GM18517 (cell line): ENCODE measurements at regions not wholly inside any gene's neighbourhood (a gene's known extent, or its start where the extent isn't known, plus 50 kb on each side); places are given as distances from the start of the nearest gene placed in this dataset.

Experiments used
- ATAC-seq: cut with Tn5 transposase; IDR thresholded peaks from one replicate; pipeline ENCODE4 v1.9.1; 2021; ENCODE audit warnings: mild to moderate bottlenecking, moderate library complexity; ENCODE audit not compliant: unreplicated experiment

DNA sequence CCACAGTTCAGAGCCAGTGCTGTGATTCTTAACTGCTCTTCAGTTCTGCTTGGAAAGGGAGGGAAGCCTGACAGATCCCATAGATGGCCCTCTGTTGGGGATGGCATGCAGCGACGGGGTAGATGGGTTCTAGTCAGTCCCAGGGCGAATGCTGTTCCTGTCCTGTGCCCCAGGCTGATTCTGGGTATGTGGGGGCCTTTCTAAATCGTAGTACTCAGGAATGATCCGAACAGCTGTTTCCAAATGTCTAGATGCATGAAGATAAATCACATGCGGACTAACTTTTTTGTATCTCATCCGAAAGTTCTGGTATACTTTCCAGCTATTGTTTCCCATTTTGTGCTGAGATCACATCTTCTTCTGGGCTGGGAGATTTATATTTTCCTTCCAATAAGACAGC is 186.0 kb upstream of the MKI67 start:
- ATAC-seq, result no peak

DNA sequence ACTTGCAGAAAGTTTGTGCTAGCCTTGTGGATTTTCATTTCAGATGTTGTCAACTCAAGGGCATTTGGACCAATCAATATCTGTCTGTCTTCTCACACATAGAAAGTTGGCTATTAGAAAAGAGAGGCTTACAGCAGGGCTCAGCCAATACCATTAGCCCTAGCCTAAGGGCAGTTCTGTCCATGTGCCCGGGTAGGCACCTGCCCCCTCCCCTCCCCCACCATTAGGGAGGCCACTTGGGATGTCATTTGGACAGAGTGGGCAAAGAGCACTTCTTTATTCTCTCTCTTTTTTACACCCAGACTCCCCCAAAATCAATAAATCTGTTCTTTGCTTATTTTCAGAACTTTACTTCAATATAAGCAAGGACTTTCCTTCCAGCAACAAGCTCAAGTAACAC is 188.5 kb upstream of the MKI67 start:
- no peak for ATAC-seq

DNA sequence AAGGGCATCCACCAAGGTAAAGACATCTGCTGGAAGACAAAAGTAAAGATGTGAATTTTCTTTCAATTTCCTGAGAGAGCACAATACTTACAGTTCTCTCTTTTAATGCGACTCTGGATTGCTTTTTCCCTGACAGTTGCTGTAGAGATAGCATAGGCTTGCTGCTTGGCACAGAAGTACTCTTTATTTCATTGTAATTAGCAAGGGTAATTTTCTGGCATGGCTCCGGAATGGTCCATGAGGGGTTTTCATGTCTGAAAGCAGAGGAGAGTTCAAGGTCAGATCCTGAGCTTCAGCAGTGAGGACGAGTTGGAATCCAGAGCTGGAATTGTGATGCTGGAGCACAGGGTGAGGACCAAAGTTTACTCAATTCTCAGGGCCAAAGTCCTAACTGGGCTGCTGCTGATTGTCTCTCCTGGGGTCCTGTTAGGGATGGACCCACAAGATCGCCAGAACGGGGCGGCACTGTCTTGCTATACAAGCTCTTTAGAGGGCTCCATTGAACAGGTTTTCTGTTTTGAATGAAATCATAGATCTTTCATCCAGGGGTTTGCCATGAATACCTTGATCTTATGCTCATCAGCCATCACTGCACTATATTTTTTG is 190.0 kb upstream of the MKI67 start:
- no peak for ATAC-seq

DNA sequence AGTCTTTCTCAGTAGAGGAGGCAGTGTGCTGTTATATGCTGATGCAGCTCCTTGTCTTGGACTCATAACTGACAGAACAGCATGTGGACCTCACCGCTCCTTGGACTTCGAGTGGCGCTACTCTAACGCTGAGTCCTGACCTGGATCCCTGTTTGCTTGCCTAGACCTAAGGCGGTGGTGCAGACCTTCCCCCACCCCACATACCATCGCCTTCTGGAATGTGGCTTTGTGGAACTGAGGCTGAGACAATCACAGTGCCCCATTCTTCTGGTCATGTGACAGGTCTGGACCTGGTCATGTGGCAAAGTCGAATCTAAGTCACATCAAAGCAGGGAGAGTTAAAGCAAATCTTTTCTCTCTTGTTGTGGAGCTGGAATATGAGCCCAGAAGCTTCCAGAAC is 190.7 kb upstream of the MKI67 start:
- ATAC-seq, result no peak

DNA sequence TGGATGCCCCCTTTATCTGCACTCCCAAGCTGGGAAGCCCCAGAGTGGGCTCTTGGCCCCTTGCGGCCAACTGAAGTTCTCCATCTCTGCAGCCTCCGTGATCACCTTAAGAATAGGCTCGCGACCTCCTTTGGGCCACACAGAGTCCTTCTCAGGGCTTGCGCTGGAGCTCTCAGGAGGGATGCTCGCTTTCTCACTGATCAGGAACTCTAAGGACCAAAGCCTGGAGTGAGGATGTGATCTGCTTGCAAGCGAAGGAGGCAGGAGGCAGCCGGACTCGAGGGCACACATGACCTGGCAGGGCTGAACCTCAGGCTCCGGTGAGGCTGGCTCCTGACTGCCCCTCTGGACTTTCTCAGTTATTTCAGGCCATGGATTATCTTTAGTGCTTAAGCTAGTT is 192.1 kb upstream of the MKI67 start:
- no peak for ATAC-seq

DNA sequence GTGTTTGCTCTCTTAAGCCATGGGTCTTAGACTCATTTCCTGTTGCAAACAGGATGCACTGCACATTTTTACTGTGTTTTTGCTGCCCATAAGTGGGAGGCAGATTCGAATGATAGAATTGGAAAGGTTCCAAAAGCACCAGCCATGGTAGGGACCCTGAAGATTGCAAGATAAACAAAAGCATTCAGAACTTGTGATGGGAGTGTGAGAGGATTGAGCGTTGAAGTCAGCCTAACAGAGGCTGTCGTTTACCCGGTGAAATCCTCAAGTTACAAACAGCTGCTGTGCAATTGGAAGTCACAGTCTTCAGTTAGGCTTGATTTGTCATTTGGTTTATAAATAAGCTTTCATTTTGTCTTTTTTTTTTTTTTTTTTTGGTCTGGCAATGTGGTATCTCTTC is 192.7 kb upstream of the MKI67 start:
- no peak for ATAC-seq

DNA sequence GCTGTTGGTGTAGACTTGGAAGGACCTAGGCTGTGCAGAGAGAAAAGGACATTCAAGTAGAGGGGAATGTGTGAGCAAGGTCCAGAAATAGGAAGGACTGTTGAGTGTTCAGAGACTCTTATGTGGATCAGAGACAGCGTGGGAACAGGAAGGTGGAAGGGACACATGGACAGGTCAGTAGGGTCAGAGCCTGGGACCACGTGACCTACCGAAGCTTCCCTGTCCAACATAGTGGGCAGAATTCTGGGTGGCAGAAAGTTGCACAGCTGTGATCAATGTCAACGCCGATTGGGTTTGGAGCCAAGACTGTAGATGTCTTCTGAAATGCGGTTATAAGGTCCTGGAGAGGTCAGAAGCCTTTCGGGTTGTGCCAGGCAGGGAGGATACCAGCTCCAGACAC is 195.9 kb upstream of the MKI67 start:
- no peak for ATAC-seq

DNA sequence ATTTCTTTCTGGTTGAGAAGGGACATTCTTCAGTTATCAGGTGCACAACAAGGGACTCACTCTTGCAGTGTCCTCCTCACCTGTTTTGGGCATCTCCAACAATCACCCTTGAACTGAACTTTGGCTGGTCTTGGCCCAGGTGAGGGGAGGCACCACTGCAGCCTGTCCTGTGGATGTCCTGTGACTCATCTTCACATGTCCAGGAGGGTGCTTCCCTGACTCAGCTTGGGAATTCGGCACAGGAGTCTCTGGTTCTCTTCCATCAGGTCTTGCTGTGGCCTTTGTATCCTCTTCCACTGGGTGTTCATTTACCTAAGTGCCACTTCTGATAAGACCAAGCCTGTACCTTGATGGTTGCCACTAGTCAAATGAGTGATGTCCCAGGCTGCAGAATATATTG is 196.7 kb upstream of the MKI67 start:
- no peak for ATAC-seq

DNA sequence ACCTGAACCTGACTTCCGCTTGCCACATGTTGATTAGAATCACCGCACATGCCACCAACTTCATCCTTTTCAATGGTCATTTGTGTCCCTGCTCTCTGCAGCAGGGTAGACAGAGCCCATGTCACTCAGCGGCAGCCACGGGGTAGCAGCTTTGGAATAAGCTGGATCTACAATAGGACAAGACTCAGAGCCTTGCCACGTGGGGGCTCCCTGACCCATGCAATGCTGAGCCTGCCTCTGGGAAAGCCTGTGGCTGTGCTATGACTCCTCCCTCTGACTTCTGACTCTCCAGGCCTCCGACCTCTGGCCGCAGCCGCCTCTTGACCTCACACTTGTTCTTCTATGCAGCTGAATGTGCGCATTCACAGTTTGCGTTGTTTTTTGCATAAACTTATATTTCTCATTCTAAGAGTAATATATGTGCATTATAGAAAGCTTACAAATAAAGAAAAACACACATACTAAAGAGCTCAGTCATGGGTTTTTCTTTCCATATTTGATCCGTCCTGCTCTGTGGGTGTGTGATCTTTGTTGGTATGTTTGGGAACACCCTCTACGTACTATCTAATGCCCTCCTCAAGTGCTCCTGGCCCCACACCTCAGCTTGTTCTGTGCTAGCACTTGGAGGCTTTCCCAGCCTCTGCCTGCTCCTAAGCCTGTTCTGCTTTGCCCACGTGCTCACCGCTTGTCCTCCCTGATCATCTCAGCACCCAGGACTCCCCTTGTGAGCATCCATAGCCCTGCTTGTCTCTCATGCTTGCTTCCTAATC is 198.0 kb upstream of the MKI67 start:
- no peak for ATAC-seq

DNA sequence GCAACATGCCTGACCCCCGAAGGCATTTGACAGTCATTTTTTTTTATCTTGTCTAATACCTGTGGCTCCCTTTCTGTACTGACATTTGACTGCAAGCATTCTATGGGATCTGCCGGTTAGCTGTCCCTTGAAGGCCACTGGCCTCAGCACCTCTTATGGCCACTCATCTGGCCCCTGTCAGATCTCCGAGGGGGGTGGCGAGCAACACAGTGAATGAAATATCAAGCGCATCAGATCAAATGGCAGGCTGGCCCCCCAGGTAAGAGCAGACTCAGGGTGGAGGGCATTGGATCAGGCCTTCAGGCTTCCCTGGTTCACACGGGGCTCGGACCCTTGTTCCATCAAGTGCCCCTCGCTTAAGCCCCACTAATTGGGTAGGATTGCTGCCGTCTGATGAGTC is 199.6 kb upstream of the MKI67 start:
- no peak for ATAC-seq

DNA sequence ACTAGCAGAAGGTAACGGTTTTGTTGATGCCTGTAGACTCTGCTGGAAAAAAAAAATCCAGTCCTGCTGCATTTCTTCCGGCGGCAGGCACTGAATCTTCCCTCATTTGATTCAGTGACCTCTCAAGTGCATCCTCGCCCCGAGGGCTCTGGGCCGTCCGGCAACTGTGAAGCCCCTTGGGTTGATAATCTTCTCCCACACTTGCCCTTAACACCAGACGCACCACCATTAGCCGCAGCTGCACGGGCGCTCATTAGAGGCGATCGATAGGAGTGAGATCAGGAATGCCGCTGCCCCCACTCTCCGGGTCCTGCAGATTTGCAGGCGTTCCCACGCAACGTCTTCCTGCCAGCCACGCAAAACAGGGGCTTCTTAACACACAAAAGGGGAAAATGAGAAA is 200.0 kb upstream of the MKI67 start:
- no peak for ATAC-seq

DNA sequence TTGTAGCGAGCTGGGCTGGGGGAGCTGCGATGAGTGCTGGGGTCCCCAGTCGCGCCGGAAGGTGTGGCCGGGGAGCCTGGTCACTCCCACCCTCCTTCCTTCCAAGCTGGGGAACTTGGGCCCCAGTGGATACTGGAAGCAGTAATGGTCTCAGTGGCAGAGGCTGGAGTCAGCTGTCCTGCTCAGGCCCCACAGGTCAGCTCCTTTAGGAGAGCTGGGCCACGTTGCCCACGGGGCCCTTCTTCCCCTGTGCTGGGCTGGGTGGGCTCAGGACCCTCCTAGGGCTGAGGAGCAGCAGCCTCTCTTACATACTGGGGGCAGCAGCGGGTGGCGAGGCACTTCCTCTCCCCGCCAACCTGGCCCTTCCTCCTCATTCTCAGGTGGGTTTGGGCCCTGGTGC is 200.6 kb upstream of the MKI67 start:
- no peak for ATAC-seq

DNA sequence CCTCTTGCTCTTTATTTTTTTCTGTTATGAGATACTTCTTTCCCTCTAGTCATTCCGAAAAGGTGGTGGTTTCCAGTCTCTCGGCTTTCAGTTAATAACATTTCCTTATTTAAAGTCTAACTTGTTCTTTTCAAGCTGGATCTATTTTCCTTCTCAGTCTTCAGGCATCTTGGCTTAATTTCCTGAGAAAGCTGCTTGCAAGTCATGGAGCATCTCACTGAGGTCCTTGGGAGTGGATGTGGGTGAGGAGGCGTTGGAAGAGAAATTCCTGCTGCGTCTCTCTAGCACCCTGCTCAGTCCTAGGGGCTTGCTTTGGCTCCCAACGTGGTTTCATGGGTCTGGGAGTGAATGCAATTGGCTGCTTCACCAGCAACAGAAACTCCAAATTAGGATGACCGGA is 210.2 kb upstream of the MKI67 start:
- ATAC-seq, result no peak

DNA sequence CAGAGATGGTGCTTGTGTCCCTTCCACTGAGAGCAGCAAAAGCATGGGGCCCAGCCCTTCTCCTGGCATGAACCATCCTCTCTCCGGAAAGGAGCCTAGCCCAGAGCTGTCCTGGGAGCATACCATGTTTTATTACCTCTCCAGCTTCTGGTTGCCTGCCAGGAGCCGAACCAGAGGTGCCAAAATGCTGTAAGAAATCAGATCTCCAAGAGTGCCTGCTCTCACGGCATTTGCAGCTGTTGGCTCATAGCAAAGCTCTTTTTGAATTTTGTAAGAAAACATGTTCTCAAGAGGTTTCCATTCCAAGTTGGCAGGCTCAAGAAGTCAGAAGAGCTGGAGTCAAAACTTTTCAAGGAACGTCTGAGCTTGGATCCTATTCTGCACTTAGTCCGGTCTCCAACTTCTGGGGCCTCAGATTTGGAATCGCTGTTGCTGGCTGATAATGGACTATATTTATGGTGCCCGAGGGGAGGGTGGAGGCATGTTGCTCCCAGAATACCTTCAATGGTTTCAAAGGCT is 211.7 kb upstream of the MKI67 start:
- ATAC-seq, result no peak

DNA sequence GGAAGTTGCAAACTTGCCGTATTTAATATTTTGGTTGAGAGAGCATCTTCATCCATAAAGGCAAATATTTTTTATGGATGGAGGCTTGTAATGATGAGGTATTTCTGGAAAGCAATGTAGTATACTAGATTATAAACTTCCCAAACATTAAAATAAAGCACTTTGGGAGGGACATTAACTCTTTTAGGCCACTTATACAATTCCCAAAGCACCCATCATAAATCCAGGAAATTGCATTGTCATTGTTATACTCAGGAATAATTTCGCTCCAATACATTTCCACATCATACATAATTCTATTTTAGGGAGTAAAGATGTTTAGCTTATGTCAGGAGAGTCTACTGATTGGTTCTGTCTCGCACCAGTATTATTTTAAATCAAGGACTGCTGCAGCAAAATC is 212.7 kb upstream of the MKI67 start:
- ATAC-seq, result no peak

DNA sequence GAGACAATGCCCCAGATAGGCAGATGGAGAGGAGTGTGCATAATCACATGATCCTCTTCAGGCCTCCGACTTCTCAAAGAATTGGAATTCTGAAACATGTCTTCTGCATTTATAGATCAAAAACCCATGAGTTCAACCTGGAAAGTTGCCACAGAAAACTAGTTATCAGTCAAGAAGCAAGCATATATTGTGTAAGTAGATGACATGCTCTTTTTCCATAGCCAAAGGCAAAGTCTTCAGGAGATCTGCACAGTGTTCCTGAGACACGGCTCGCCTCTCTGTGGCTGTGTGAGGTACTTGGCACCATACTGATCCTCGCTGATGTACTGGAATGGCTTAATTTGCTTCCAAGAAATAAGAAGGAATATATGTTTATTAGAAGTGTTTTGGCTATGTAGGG is 213.5 kb upstream of the MKI67 start:
- no peak for ATAC-seq

DNA sequence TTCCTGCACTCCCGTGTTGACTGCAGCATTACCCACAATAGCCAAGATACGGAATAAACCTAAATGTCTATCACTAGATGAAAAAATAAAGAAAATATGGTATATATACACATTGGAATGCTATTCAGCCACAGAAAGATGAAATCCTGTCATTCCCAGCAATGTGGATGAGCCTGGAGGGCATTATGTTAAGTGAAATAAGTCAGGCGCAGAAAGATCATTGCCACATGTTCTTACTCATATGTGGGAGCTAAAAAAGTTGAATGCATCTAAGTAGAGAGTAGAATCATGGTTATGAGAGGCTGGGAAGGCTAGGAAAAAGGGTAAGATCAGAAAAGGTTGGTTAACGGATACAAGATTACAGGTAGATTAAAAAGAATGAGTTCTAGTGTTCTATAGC is 219.1 kb upstream of the MKI67 start:
- ATAC-seq, result no peak

DNA sequence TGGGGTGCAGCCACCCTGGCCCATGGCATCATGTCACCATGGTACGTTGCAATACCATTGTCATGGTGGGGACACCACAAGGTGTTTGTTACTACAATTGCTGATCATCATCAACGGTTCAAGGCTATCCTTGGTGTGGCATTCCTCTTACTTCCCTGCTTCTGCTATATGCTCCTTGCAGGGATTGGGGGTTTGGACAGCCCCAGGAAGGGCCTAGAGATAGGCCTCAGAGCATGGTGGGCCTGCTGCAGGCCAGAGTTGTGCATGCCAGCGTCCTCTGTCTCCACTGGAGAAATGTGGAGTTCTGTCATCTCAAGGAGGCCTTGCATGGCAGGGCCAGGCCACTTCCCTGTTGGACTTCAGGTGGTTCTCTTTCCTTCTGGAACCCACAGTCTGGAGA is 234.6 kb upstream of the MKI67 start:
- no peak for ATAC-seq

DNA sequence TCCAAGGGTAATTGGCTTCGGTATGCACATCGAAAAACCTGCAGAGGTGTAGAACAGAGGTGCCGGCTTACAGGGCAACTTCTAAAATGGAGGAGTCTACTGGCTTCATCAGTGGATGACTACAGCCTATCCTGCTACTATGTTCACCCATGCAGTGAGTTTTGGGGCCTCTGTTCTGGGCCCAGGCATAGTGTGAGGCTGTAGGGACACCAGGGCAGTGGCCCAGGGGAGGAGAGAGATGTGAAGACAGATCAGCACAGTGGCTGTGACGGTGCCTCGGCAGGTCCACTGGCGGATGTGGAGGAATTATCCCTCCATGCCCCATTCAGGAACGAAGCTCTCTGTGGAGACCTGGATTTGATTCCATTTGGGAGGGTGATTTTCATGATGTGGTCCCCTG is 235.3 kb upstream of the MKI67 start:
- ATAC-seq, result no peak

DNA sequence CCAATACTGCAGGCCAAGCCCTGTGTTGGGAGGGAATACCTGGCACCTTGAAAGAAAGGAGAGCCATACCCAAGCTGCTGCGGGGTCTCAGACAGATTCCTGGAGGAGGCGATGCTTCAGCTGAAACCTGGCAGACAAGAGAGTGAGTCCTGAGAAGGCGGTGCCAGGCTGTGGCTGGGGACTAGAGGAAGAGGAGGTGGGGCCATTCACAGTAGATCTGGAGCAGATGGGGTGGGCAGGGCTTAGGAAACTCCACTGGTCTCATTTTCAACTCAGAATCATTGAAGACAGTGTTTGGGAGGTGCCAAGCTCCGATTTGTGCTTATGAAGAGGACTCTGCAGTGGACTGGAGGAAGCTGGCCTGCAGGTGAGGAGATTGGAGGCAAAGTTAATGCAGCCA is 236.3 kb upstream of the MKI67 start:
- no peak for ATAC-seq

DNA sequence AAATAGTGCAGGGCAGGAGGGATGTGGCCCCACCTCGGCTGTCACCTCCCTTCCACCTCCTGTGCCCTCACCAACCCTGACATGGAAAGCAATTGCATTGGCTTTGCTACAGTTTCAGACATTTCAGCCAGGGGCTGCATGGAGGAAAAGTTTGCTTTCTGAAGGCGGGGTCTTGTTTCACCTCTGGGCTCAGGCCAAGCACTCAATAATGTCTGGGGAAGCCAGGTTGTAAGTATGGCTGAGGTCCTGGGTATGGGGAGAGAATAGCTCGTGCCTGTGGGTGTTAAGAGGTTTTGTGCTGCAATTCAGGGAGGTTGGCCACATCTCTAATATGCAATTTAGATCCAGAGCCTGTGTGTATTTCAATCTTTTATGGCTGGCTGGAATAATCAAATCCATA is 238.4 kb upstream of the MKI67 start:
- ATAC-seq, result no peak

DNA sequence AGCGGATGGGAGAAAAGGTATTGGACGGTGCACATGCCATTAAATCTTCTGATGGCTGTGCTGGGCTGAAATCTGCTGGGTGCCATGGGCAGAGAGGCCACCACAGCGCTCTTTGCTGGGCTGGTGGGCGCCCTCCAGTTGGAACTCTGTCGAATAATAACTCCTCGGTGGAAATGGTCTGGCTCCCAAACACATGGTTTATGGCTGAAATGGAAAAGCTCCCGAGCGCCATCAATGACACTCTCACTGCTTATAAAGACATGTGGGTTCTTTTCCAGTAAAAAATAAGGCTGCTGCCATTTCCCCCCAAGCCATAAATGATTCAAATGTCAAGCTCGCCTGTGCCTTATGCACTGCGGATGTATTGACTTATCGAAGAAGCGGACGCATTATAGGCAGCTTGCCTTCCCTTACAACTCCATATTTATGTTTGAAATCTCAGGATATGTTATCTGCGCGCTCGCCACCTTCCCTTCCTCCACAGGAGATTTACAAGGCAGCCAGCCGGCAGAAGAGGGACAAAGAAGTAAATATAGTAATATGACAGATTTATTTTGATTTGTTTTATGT is 239.0 kb upstream of the MKI67 start:
- no peak for ATAC-seq
